ENCODE measurements at regions not wholly inside any gene's neighbourhood (a gene's known extent, or its start where the extent isn't known, plus 50 kb on each side); places are given as distances from the start of the nearest gene placed in this dataset.
A peak's percentile ranks its signal among the peaks of the same experiment; 100 is the strongest.
"Not testable (repeated sequence)": the region's sequence is repeated elsewhere in the genome, so short reads cannot be mapped to it uniquely, and the experiment has no call there.

DNA sequence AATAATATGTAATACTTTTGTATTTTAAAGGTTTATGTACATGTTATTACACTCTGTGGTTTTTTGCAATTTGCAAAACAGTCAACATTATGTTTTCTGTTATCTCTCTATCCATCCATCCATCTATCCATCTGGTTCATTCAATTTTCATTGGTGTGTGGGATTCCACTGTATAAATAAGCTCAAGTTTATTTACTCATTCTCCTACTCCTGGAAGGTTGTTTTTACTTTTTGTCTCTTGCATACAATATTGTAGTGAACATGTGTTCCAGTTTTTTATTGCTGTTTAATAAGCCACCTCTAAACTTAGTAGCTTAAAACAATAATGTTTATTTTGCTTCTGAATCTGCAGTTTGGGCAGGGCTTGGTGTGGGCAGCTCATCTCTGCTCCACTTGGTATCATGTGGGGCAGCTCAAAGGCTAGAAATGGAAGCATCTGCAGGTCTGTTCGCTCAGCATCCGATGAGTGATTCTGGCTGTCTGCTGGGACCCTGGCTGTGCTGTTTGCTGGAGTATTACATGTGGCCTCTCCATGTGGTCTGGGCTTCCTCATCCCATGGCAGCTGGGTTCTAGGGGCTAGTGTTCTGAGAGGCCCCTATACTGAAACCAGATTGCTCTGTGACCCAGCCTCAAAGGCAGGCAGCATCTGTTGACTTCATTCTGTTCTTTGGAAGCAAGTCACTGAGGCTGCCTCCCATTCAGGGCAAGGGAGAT, 98.8 kb downstream of the SLC25A47 start:
- DNase-seq = no peak

- no peak for DNase-seq
Observed at GRCh38 chr14:100422556-100423316, 99.6 kb downstream of the SLC25A47 start.

DNA sequence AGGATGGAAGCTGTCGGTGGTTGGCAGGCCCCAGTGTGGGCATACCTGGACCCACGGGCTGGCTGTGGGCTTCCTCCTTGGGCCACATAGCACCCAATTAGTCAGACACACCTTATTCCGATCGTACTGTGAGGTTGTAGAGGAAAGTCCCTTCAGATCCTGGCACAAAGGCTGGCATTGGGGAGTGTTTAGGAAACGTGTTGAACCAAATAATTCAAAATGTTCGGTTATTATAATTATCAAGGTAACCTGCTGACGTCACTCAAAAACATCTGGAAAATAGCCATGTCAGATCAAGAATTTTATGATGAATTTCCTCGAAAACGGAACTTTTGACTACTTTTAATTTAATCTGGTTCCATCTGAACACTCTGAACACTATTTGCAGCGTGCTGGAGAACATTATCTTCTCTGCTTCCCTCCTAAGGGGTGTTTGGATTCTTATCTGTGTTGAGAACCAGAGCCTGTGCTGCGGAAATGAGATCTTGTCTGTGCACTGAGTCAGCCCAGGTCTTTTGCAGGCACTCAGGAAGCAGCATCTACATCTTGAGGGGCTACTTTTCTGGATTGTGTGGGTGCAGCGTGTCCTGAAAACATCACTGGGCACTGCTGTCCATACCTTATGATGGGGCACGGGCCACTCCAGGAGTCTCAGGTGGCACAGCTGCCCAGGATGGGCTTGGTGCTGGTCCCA, 100.3 kb downstream of the SLC25A47 start:
- DNase-seq = no peak

DNA sequence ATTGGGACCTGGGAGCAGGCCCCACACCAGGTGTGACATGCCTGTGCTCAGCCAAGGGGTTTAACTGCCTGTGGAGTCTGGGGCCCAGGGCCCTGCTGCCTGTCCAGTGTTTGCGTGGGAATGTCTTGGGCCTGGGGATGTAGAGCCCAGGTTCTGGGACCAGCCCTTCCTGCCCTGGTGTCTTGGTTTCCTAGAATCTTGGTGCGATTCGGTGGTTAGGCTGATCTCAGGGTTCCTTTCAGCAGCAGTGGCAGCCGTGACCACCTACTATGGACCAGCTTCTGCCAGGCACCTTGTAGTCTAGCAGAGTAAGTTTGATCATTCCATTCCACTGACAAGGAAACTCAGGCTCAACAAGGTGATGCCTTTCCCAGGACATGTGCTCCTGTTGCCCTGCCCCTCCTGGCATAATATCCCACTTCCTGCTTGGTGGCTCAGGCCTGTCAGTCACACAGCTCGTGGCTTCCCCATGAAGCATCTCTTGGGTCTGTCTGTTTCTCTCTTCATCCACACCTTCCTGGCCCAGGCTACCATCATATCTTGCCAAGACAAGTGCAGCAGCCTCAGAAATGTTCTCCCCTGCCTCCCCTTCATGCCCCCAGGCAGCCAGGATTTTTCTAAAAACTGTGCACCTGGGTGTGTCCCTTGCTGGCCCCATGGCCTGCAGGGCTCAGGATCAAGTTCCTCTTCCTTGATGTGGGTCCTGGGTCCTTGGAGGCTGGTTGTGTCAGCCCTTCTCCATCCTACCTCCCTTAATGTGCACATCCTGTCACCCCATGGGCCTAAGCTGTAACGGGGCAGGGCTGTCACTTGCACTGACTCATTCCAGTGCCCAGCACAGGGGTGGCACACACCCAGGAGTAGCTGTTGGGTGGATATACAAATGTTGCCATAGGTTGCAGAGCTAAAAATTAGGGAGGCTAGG, 101.6 kb downstream of the SLC25A47 start:
- DNase-seq = no peak

DNA sequence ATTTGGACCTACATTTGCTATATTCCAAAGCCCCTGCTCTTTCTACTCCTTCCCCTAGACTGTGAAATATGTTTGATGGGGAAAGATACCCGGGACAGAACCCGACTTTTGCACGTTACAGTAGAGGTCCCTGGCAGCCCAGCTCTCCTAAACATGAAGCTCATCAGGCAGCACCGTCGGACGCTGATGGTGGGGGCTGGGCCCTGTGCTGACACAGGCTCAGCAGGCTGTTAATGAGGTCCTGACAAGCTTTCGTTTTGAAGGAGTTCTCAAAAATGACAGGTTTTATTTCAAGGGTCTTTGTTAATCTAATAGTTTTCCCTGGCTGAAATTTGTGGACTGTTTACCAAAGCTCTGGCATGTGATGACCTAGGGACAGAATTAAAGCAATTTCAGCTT, 102.3 kb downstream of the SLC25A47 start:
- no peak for DNase-seq

DNA sequence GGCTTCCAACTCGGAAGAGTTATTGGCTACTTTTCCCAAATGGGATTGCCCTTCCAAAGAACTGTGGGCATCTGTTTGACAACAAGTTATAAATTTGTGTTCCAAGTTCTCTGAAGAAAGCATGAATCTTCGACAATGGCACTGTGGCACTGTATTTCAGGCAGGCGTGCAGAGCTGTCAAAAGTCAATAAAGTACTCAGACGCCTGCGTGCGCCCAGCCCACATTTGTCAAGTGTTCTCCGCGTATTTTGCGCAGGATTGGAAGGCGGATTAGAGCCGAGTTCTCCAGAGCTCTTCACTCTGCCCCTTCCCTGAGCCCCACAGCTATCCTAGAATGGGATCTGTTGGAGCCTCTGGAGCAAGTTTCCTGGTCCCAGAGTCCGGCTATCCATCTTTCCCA, 103.2 kb downstream of the SLC25A47 start:
- no peak for DNase-seq

DNA sequence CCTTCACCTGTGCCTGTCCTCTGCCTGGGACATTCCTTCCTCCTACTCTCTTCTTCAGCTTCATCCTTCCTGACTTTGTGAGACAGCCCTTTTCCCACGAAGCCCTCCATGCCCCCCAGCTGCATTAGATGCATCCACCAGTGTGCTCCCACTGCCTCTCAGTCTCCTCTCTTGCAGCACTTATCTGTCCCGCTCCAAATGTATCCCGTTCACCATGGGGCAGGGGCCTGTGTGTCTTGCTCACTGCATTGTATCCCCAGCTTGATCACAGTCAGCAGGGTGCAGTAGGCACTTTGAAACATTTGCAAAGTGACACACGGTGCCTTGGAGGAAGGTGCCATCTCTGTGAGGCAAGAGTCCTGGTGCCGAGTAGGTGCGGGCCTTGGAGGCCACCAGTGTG, 104.0 kb downstream of the SLC25A47 start:
- no peak for DNase-seq

- DNase-seq = peak; percentile 54
Observed at GRCh38 chr14:100428727-100429126, 105.6 kb downstream of the SLC25A47 start.

DNA sequence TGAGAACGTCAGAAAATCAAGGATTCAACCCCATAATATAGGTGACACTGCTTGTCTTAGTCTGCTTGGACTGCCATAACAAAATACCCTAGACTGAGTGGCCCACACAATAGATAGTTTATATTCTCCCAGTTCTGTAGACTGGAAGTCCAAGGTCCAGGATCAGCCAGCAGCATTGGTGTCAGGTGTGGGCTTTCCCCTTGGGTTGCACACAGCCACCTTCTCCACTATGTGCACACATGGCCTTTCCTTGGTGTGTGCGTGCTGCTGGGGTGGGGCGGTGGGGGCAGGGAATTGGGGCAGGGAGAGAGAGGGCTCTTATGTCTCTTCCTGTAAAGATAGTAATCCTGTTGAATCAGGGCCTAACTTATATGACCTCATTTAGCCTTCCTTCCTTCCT, 106.4 kb downstream of the SLC25A47 start:
- no peak for DNase-seq

GRCh38 chr14:100430571-100430970, 107.4 kb downstream of the SLC25A47 start:
- DNase-seq = no peak

- DNase-seq = not testable (repeated sequence)
Observed at GRCh38 chr14:100431461-100431860, 108.3 kb downstream of the SLC25A47 start.

- DNase-seq = no peak
Observed at GRCh38 chr14:100432652-100433427, 109.7 kb downstream of the SLC25A47 start.

GRCh38 chr14:100433428-100433814, 110.3 kb downstream of the SLC25A47 start:
- no peak for DNase-seq

DNA sequence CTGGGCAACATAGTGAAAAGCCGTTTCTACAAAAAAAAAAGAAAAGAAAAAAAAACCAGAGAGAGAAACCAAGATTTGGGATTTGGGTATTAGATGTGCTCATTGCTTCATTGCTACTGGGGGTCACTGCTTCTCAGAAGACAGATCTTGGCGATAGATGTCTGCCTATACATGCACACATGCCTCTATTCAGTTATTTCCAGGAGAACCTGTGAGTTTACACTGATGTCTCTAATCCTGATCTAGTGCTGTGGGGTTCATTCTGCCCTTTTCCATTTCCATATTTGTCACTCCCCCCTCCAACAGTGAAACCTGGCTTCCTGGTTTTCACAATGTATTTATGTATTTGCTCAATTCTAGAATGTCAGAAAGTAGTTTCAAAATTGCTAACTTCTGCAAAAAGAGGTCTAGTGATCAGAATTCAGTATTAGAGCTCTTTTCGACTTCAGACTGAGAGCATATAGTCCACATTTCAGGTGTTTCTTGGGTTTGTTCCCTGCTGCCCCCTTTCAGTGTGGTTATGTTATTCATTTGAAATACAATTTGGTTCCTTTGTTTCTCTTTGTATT, 111.0 kb downstream of the SLC25A47 start:
- no peak for DNase-seq

DNA sequence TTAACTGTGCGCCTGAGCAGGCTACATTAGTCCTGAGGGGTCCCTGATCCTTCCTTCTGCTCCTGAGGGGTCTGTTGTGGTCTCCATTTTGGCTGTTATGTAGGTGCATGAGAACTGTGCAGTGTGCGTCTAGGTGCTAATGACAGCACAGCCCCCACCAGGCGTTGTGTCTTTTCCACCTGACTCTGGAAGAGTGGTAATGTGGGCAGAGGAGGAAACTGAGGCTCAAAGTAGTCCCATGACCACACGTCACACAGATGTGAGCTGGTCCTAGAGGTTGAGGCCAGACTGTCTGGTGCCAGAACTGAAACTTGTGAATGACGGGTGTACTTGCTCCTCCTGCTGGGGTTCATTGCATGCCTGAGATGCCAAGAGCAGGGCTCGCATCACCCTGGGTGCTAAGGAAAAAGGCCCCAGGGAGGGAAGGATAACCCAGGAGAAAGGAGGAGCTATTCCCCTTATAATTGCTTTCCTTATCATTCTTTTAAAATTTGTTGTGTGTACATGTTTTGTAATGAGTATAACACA, 111.8 kb downstream of the SLC25A47 start:
- DNase-seq = no peak

- no peak for DNase-seq
Observed at GRCh38 chr14:100435459-100435858, 112.3 kb downstream of the SLC25A47 start.

DNA sequence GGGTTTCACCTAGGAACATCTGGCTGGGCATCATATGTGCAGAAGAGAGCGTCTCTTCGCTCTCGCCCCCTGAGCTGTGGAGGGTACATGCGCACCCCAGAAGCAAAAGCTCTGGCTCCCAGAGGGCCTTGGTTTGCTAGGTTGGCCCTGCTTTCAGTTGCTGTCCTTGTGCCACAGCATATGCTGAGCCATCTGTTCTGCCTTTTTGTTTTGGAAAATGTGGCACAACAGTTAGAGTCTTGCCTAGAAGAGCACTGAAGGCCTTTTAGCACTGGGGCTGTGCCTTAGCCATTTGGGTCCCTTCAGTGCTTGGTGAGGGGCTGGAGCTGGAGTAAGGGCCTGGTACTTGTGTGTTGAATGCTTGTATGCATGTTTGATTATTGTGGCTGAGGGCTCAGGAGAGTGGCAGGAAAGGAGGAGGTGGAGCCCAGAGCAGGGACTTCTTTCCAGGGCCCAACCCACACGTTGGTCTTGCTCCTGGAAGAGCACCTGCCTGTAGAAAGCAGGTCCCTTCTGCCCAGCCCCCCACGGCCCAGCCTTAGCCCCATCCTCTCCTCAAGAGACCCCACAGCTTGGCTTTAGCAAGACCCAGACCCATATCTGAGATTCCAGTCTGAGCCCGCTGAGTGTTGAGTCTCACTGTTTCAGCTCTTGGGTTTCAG, 113.7 kb downstream of the SLC25A47 start:
- no peak for DNase-seq

- DNase-seq = no peak
Observed at GRCh38 chr14:100438271-100438670, 115.1 kb downstream of the SLC25A47 start.

- peak; percentile 59 for DNase-seq
Observed at GRCh38 chr14:100438678-100439592, 115.8 kb downstream of the SLC25A47 start.

All from fibroblast of skin of abdomen (primary cell).